WTC11 (cell line): ENCODE measurements at regions not wholly inside any gene's neighbourhood (a gene's known extent, or its start where the extent isn't known, plus 50 kb on each side); places are given as distances from the start of the nearest gene placed in this dataset.

ENCODE experiments used
- CREM ChIP-seq: sonication (generic); formaldehyde crosslinking; IDR thresholded peaks from 2 replicates; pipeline ENCODE4 v1.8.1; 2022; ENCODE audit warnings: mild to moderate bottlenecking, missing genetic modification reagents, moderate library complexity
- CTCF ChIP-seq: fragments of 200-600 bp; IDR thresholded peaks from 2 replicates; pipeline ENCODE4 v1.8.0; 2022; ENCODE audit warnings: antibody characterized with exemption
- NR2C2 ChIP-seq: sonication (generic); formaldehyde crosslinking; IDR thresholded peaks from 2 replicates; pipeline ENCODE4 v1.8.0; 2022; ENCODE audit warnings: mild to moderate bottlenecking, missing genetic modification reagents
- TEAD4 ChIP-seq: sonication (generic); formaldehyde crosslinking; IDR thresholded peaks from 2 replicates; pipeline ENCODE4 v1.8.0; 2022; ENCODE audit warnings: mild to moderate bottlenecking, missing genetic modification reagents
- USF2 ChIP-seq: sonication (generic); formaldehyde crosslinking; IDR thresholded peaks from 2 replicates; pipeline ENCODE4 v1.8.1; 2023; ENCODE audit warnings: mild to moderate bottlenecking, missing genetic modification reagents, moderate library complexity
- ZNF263 ChIP-seq: sonication (generic); formaldehyde crosslinking; IDR thresholded peaks from 2 replicates; pipeline ENCODE4 v1.8.1; 2022; ENCODE audit warnings: low read depth, mild to moderate bottlenecking, moderate library complexity, missing genetic modification reagents
- ZNF281 ChIP-seq: sonication (generic); formaldehyde crosslinking; IDR thresholded peaks from 2 replicates; pipeline ENCODE4 v1.8.0; 2023; ENCODE audit warnings: mild to moderate bottlenecking, missing genetic modification reagents
- TF ChIP-seq, protein P1 (sequence below): sonication (generic); formaldehyde crosslinking; IDR thresholded peaks from 2 replicates; pipeline ENCODE4 v1.8.0; 2022; ENCODE audit warnings: mild to moderate bottlenecking, missing genetic modification reagents

DNA sequence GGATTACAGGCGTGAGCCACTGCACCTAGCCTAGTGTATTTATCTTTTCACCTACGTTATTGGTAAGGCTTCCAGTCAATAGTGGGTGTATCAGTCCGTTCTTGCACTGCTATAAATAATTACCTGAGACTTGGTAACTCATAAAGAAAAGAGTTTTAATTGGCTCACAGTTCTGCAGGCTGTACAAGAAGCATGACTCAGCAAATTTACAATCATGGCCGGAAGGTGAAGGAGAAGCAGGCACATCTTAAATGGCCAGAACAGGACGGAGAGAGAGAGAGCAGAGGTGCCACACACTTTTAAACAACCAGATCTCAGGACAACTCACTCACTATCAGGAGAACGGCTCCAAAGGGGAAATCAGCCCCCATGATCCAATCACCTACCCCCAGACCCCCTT lies 873.3 kb upstream of the AUTS2 start:
- TF ChIP-seq, protein P1, sequence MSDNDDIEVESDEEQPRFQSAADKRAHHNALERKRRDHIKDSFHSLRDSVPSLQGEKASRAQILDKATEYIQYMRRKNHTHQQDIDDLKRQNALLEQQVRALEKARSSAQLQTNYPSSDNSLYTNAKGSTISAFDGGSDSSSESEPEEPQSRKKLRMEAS (CRISPR knock-in tag), result no peak
- TF ChIP-seq ZNF263 (CRISPR knock-in tag), result no peak
- TF ChIP-seq CTCF, result no peak
- TF ChIP-seq CREM (CRISPR knock-in tag), result no peak
- TF ChIP-seq TEAD4 (CRISPR knock-in tag), result no peak
- TF ChIP-seq ZNF281 (CRISPR knock-in tag), result no peak
- no peak for TF ChIP-seq USF2
- no peak for TF ChIP-seq NR2C2 (CRISPR knock-in tag)
